ENCODE measurements at regions not wholly inside any gene's neighbourhood (a gene's known extent, or its start where the extent isn't known, plus 50 kb on each side); places are given as distances from the start of the nearest gene placed in this dataset.

DNA sequence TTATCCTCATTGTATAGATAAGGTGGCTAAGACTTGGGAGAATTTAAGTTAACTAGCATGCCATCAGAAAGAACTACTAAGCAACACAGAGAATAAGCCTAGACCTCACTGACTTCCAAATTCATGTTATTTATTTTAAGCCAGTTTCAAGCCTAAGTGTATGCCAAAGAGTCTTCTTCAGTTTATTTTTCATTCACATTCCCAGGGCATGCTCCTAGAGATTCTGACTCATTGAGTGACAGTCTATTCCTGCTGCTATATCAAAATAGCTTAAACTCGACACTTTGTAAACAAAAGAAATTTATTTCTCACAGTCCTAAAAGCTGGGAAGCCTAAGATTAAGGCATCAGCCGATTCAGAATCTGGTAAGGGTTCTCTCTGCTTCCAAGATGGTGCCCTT, 467.1 kb downstream of the MBD2 start:
- WGBS (ENCODE audit: insufficient coverage) = 100% methylated on average over 1 of the region's 2 CpGs
- H3K27me3 Mint-ChIP-seq = no peaks in the 10 kb centered on the region
- Histone ChIP-seq H3K4me1 (ENCODE audit: control insufficient read depth in 2 of 2, insufficient read depth in 2 of 2, low read length in 2 of 2) (no peaks in the 10 kb centered on the region), H3K4me2 (replicated peaks; ENCODE audit: low read depth, low read length, poor library complexity, severe bottlenecking) (no peak overlapping the region), H3K36me3 (replicated peaks in 1 of 2; ENCODE audit: control extremely low read depth in 1 of 2, control insufficient read depth in 1 of 2, extremely low read depth in 1 of 2, insufficient read depth in 2 of 2, low read length in 1 of 2) (no peaks in the 10 kb centered on the region), H3K4me3 (ENCODE audit: control extremely low read depth in 1 of 5, extremely low read depth in 1 of 5, insufficient read depth in 1 of 5, low read depth in 2 of 5, low read length in 4 of 5) (no peak overlapping the region), H4K20me1 (ENCODE audit: control insufficient read depth, insufficient read depth, low read length, poor library complexity, severe bottlenecking) (no peaks in the 10 kb centered on the region), H3K9me3 (ENCODE audit: control extremely low read depth in 1 of 3, control insufficient read depth in 2 of 3, insufficient read depth in 1 of 3, low read length in 2 of 3) (no peaks in the 10 kb centered on the region), H3K79me2 (ENCODE audit: control insufficient read depth, insufficient read depth, low read length) (no peaks in the 10 kb centered on the region), H3K27me3 (replicated peaks in 1 of 4; ENCODE audit: control extremely low read depth in 1 of 4, control insufficient read depth in 3 of 4, insufficient read depth in 4 of 4, low read length in 3 of 4) (no peaks in the 10 kb centered on the region), H3K9ac (ENCODE audit: low read length) (no peak overlapping the region), H3K27ac (ENCODE audit: low read length in 2 of 2) (no peak overlapping the region), H2AFZ (ENCODE audit: insufficient read depth, low read depth, low read length, poor library complexity, severe bottlenecking) (no peak overlapping the region)
- intact Hi-C loops (cut with micrococcal nuclease) = no loop called here
- no peaks in the 10 kb centered on the region for H3K4me1 Mint-ChIP-seq
- DNase-seq = no peak
- no peak for TF ChIP-seq EZH2 (IDR thresholded peaks at IDR 0.05; ENCODE audit: borderline replicate concordance, insufficient read depth, low read depth, low read length, poor library complexity, severe bottlenecking)
- TF ChIP-seq, protein P1, sequence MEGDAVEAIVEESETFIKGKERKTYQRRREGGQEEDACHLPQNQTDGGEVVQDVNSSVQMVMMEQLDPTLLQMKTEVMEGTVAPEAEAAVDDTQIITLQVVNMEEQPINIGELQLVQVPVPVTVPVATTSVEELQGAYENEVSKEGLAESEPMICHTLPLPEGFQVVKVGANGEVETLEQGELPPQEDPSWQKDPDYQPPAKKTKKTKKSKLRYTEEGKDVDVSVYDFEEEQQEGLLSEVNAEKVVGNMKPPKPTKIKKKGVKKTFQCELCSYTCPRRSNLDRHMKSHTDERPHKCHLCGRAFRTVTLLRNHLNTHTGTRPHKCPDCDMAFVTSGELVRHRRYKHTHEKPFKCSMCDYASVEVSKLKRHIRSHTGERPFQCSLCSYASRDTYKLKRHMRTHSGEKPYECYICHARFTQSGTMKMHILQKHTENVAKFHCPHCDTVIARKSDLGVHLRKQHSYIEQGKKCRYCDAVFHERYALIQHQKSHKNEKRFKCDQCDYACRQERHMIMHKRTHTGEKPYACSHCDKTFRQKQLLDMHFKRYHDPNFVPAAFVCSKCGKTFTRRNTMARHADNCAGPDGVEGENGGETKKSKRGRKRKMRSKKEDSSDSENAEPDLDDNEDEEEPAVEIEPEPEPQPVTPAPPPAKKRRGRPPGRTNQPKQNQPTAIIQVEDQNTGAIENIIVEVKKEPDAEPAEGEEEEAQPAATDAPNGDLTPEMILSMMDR (IDR thresholded peaks at IDR 0.05) = no peak
- H3K4me3 Mint-ChIP-seq = no peak overlapping the region
- no peak for ATAC-seq (ENCODE audit: low read depth)
- ChIA-PET POLR2A (no interaction called here), CTCF (no interaction called here)
- peaks cover 2% of the 10 kb centered on the region for H3K9me3 Mint-ChIP-seq (ENCODE audit: insufficient read depth)
- no peak overlapping the region for H3K27ac Mint-ChIP-seq

DNA sequence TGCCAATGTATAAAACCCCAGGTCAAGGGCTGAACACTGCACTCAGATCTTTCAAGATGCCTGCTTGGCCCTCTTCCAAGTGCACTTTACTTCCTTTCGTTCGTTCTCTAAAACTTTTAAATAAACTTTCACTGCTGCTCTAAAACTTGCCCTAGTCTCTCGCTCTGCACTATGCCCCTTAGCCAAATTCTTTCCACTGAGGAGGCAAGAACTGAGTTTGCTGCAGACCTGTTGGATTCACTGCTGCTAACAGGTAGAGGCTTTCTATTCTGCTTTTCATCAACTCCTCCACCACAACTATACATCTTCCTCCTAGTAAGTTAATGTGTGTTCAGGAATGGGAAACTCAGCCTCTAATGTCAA, 467.9 kb downstream of the MBD2 start:
- H3K27ac Mint-ChIP-seq = no peak overlapping the region
- POLR2A ChIA-PET = no interaction called here
- H3K4me1 Mint-ChIP-seq = no peaks in the 10 kb centered on the region

More for the DNA sequence above, 467.9 kb downstream of the MBD2 start:
- no peak for DNase-seq
- Histone ChIP-seq H3K79me2 (ENCODE audit: control insufficient read depth, insufficient read depth, low read length) (no peaks in the 10 kb centered on the region), H4K20me1 (ENCODE audit: control insufficient read depth, insufficient read depth, low read length, poor library complexity, severe bottlenecking) (no peaks in the 10 kb centered on the region), H3K27ac (ENCODE audit: low read length in 2 of 2) (no peak overlapping the region), H3K27me3 (replicated peaks in 1 of 4; ENCODE audit: control extremely low read depth in 1 of 4, control insufficient read depth in 3 of 4, insufficient read depth in 4 of 4, low read length in 3 of 4) (no peaks in the 10 kb centered on the region), H3K4me3 (ENCODE audit: control extremely low read depth in 1 of 5, extremely low read depth in 1 of 5, insufficient read depth in 1 of 5, low read depth in 2 of 5, low read length in 4 of 5) (no peak overlapping the region), H3K9ac (ENCODE audit: low read length) (no peak overlapping the region), H3K36me3 (replicated peaks in 1 of 2; ENCODE audit: control extremely low read depth in 1 of 2, control insufficient read depth in 1 of 2, extremely low read depth in 1 of 2, insufficient read depth in 2 of 2, low read length in 1 of 2) (no peaks in the 10 kb centered on the region), H3K4me2 (replicated peaks; ENCODE audit: low read depth, low read length, poor library complexity, severe bottlenecking) (no peak overlapping the region), H3K9me3 (ENCODE audit: control extremely low read depth in 1 of 3, control insufficient read depth in 2 of 3, insufficient read depth in 1 of 3, low read length in 2 of 3) (no peaks in the 10 kb centered on the region), H2AFZ (ENCODE audit: insufficient read depth, low read depth, low read length, poor library complexity, severe bottlenecking) (no peak overlapping the region), H3K4me1 (ENCODE audit: control insufficient read depth in 2 of 2, insufficient read depth in 2 of 2, low read length in 2 of 2) (no peaks in the 10 kb centered on the region)
- CTCF ChIA-PET = no interaction called here
- Mint-ChIP-seq H3K9me3 (ENCODE audit: insufficient read depth) (peaks cover 2% of the 10 kb centered on the region), H3K4me3 (no peak overlapping the region), H3K27me3 (no peaks in the 10 kb centered on the region)
- intact Hi-C loops (cut with micrococcal nuclease) = no loop called here
- ATAC-seq (ENCODE audit: low read depth) = no peak
- TF ChIP-seq, protein P1 (IDR thresholded peaks at IDR 0.05) = no peak
- no peak for TF ChIP-seq EZH2 (IDR thresholded peaks at IDR 0.05; ENCODE audit: borderline replicate concordance, insufficient read depth, low read depth, low read length, poor library complexity, severe bottlenecking)
- WGBS (ENCODE audit: insufficient coverage) = 100% methylated on average over 1 of the region's 3 CpGs

All from B cell (primary cell).